GM13976 (cell line): ENCODE measurements at regions not wholly inside any gene's neighbourhood (a gene's known extent, or its start where the extent isn't known, plus 50 kb on each side); places are given as distances from the start of the nearest gene placed in this dataset.
"Not testable (repeated sequence)": the region's sequence is repeated elsewhere in the genome, so short reads cannot be mapped to it uniquely, and the experiment has no call there.

ENCODE experiments used
- DNase-seq: peaks from one replicate; pipeline ENCODE4 v3.0.0; 2012; ENCODE audit warnings: low spot score
- CTCF ChIP-seq: IDR thresholded peaks from 2 replicates; pipeline ENCODE4 v1.5.1; 2012; ENCODE audit warnings: borderline replicate concordance, mild to moderate bottlenecking; ENCODE audit not compliant: insufficient read depth; ENCODE audit errors: extremely low read depth, missing control alignments, control extremely low read depth
- in situ Hi-C: fragments of 300-500 bp; cut with MboI; formaldehyde crosslinking; loops from one replicate; pipeline ENCODE4 v1.12.0; 2022; ENCODE audit warnings: low sequenced_read_pairs, mixed read lengths, inconsistent platforms; ENCODE audit not compliant: unreplicated experiment

DNA sequence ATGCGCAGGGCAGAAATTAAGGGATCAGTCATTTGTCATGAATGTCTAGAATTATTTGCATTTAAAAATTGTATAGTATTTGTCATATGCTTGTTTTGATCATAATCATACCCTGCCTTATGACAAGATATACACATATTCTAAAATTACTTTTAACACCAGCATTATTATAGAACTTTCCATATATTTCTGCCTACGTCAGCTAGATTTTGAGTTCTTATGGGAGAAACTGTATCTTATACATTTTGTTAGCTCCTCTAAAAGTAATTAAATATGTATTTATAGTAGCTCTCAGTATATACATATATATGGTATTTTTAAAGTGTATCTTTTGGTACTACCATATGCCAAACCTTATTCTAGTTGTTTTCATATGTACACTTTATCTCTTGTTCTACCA is 441.9 kb downstream of the CPS1 start:
- in situ Hi-C loops = no loop called here
- TF ChIP-seq CTCF = no peak
- no peak for DNase-seq

DNA sequence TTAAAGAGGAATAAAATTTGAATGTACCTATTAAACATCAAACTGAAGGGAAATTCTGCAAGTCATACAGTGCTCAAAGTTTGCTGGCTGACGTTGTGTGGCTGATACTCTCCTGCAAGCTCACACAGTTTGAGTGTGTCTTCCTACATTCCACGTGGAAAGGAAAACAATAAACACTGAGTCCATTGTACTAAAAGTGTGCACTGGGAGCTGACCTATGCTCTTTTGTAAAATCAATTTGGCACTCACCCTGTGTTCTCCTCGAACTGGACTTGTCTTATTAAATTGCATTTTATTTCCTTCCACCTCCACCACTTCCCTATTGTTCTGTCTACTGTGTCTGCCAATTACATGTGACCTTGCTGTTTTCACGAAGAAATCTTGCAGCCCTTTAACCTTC is 458.0 kb downstream of the CPS1 start:
- no peak for DNase-seq
- in situ Hi-C loops = no loop called here
- TF ChIP-seq CTCF = no peak

DNA sequence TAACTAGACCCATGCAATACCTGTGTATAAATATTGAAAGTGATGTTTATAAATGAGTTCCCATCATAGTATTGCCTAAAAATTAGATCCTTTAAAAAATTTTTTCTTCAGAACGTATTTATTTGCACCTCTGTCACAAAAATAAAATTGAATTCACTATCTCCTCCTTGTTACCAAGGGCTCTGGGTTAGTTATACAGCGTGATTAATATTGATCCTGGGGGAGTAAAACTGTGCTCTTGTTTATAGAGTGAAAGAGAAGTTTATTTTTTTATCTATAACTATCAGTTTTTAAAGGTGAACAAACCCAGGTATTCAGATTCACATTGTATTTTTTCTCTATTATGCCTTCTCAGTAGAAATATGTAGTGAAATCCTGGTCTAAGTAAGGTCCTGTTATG is 458.5 kb downstream of the CPS1 start:
- no peak for DNase-seq
- no peak for TF ChIP-seq CTCF
- in situ Hi-C loops = no loop called here

GRCh38 chr2:211025089-211025488 is 468.7 kb downstream of the CPS1 start:
- in situ Hi-C loops = loop anchor here (25.0 kb wide), 1 partner anchor 413 kb away; no protein-coding TSS in a partner anchor
- not testable (repeated sequence) for DNase-seq

DNA sequence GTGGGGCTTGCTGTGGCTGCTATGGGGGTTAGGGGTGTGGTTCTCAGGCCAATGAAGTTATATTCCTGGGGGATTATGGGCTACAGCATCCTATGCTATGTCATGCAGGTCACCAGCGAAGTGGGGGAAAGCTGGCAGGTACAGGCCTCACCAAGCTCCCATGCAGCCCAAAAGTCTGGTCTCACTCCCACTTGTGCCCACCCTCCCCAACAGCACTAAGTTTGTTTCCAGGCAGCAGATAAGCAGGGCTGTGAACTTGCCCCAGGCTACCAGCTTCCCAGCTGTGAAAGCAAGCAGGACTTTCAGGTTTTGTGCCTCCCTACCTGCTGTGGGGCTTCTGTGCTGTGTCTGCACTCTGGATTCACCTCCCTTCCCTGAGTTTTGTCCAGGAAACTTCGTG is 469.7 kb downstream of the CPS1 start:
- in situ Hi-C loops = loop anchor here (25.0 kb wide), 1 partner anchor 414 kb away; no protein-coding TSS in a partner anchor
- no peak for TF ChIP-seq CTCF
- no peak for DNase-seq

DNA sequence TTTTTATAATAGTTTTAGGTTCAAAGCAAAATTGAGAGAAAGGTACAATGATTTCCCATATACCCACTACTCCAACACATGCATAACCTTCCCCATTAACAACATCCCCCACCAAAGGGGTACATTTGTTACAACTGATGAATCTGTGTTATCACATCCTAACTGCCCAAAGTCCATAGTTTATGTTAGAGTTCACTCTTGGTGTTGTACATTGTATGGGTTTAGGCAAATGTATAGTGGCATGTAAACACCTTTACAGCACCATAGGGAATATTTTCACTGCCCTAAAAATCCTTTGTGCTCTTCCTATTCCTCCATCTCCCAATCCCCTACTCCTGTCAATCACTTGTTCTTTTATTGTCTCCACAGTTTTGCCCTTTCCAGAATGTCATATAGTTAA is 471.6 kb downstream of the CPS1 start:
- in situ Hi-C loops = loop anchor here (25.0 kb wide), 1 partner anchor 416 kb away; no protein-coding TSS in a partner anchor
- no peak for TF ChIP-seq CTCF

GRCh38 chr2:211033765-211034164 is 477.4 kb downstream of the CPS1 start:
- DNase-seq = no peak
- peak; percentile 6 for TF ChIP-seq CTCF
- in situ Hi-C loops = loop anchor here (25.0 kb wide), 1 partner anchor 421 kb away; no protein-coding TSS in a partner anchor

More for the DNA sequence above, 471.6 kb downstream of the CPS1 start:
- DNase-seq = no peak
